H1 (cell line): ENCODE measurements at regions not wholly inside any gene's neighbourhood (a gene's known extent, or its start where the extent isn't known, plus 50 kb on each side); places are given as distances from the start of the nearest gene placed in this dataset.

Experiments
- CTCF ChIA-PET: fragments of 300-600 bp; sonication (Branson Sonifier 250); formaldehyde crosslinking; loops from one replicate; lab custom pipeline; 2021; ENCODE audit not compliant: partially characterized antibody; lab: Charles Lee
- POLR2A ChIA-PET: fragments of 300-600 bp; sonication (Branson Sonifier 250); formaldehyde crosslinking; loops from one replicate; lab custom pipeline; 2021; ENCODE audit warnings: inconsistent platforms; ENCODE audit not compliant: partially characterized antibody; lab: Charles Lee
- DNase-seq, 2 experiments: peaks; one replicate each; pipeline versions ENCODE4 v3.0.0 to v3.0.0-alpha.2; 2010 to 2022; ENCODE audit warnings: low spot score in 2 of 2, low read depth in 1 of 2, mixed read lengths in 1 of 2
- FAIRE-seq: peaks from 2 replicates; lab custom pipeline; 2011; peaks lifted over from hg19 to GRCh38; lab: Jason Lieb, UNC
- H2AFZ ChIP-seq: 2 replicates; pipeline ENCODE4 v1.8.1; 2012; ENCODE audit warnings: low read length, inconsistent platforms
- H2AK5ac ChIP-seq: 2 replicates; pipeline ENCODE4 v1.6.1; 2013; ENCODE audit warnings: low read depth, low read length
- H2BK120ac ChIP-seq: replicated peaks from 2 replicates; pipeline ENCODE3; 2013; ENCODE audit warnings: low read depth, low read length, inconsistent platforms
- H2BK12ac ChIP-seq: 2 replicates; pipeline ENCODE4 v1.6.1; 2013; ENCODE audit warnings: low read depth, low read length
- H2BK15ac ChIP-seq: 2 replicates; pipeline ENCODE4 v1.6.1; 2013; ENCODE audit warnings: low read length
- H2BK20ac ChIP-seq: 2 replicates; pipeline ENCODE4 v1.6.1; 2013; ENCODE audit warnings: low read length
- H2BK5ac ChIP-seq: 2 replicates; pipeline ENCODE4 v1.6.1; 2013; ENCODE audit warnings: low read depth, low read length
- H3K14ac ChIP-seq: 2 replicates; pipeline ENCODE4 v1.6.1; 2013; ENCODE audit warnings: inconsistent platforms; ENCODE audit not compliant: insufficient read length
- H3K18ac ChIP-seq: 2 replicates; pipeline ENCODE4 v1.6.1; 2013; ENCODE audit warnings: low read length; ENCODE audit errors: extremely low read depth
- H3K23ac ChIP-seq: 2 replicates; pipeline ENCODE4 v1.6.1; 2013; ENCODE audit warnings: inconsistent platforms; ENCODE audit not compliant: insufficient read length
- H3K23me2 ChIP-seq: 2 replicates; pipeline ENCODE4 v1.6.1; 2013; ENCODE audit warnings: low read depth, low read length
- H3K27ac ChIP-seq: 2 replicates; pipeline ENCODE4 v1.6.1; 2011; ENCODE audit warnings: low read depth, low read length, inconsistent platforms
- H3K27me3 ChIP-seq, 4 experiments: replicated peaks in 1 of 4; 1 replicate in 1 of 4; 2 replicates in 3 of 4; pipeline versions ENCODE4 v1.6.1 to v1.8.1; 2011 to 2013; ENCODE audit warnings: low read length in 3 of 4, mild to moderate bottlenecking in 3 of 4, inconsistent platforms in 2 of 4, mixed read lengths in 2 of 4, moderate library complexity in 1 of 4; ENCODE audit not compliant: control insufficient read depth in 3 of 4, insufficient read depth in 3 of 4; ENCODE audit errors: extremely low read depth in 1 of 4
- H3K36me3 ChIP-seq, 4 experiments: 2 replicates each; pipeline versions ENCODE4 v1.6.1 to v1.8.1; 2011 to 2013; ENCODE audit warnings: mild to moderate bottlenecking in 4 of 4, low read length in 3 of 4, moderate library complexity in 2 of 4, control low read depth in 1 of 4, inconsistent platforms in 1 of 4; ENCODE audit not compliant: insufficient read depth in 4 of 4, control insufficient read depth in 2 of 4
- H3K4ac ChIP-seq: replicated peaks from 2 replicates; pipeline ENCODE3; 2013; ENCODE audit warnings: low read length, low read depth, mixed read lengths, inconsistent platforms; ENCODE audit not compliant: insufficient read length
- H3K4me1 ChIP-seq, 4 experiments: replicated peaks in 1 of 4; 1 replicate in 1 of 4; 2 replicates in 3 of 4; pipeline versions ENCODE4 v1.6.1 to v1.8.1; 2011 to 2013; ENCODE audit warnings: low read length in 3 of 4, inconsistent platforms in 2 of 4, mixed read lengths in 1 of 4; ENCODE audit not compliant: insufficient read depth in 4 of 4, control insufficient read depth in 3 of 4
- H3K4me2 ChIP-seq, 2 experiments: 2 replicates each; pipeline versions ENCODE4 v1.6.1 to v1.8.1; 2011 to 2013; ENCODE audit warnings: low read depth in 2 of 2, low read length in 2 of 2, control low read depth in 1 of 2, inconsistent platforms in 1 of 2, mild to moderate bottlenecking in 1 of 2; ENCODE audit not compliant: insufficient read depth in 1 of 2
- H3K4me3 ChIP-seq, 4 experiments: fragments of 200-600, 300-600 bp in 1 of 4; sonication (generic), shearing (Covaris generic), sonication (Bioruptor Twin) in 1 of 4; 2 replicates each; pipeline versions ENCODE4 v1.5.1 to v1.8.1; 2011 to 2016; ENCODE audit warnings: low read length in 4 of 4, low read depth in 3 of 4, control low read depth in 2 of 4, inconsistent platforms in 2 of 4, mild to moderate bottlenecking in 2 of 4, mixed read lengths in 1 of 4, moderate library complexity in 1 of 4; ENCODE audit not compliant: insufficient read depth in 2 of 4; ENCODE audit errors: extremely low read depth in 1 of 4
- H3K56ac ChIP-seq: replicated peaks from 2 replicates; pipeline ENCODE3; 2013; ENCODE audit warnings: low read depth, mild to moderate bottlenecking, mixed read lengths, low read length, inconsistent platforms; ENCODE audit not compliant: insufficient read length
- H3K79me1 ChIP-seq: 2 replicates; pipeline ENCODE4 v1.6.1; 2013; ENCODE audit warnings: low read depth, low read length, control low read depth
- H3K79me2 ChIP-seq, 2 experiments: 2 replicates each; pipeline versions ENCODE4 v1.6.1 to v1.8.1; 2012 to 2013; ENCODE audit warnings: low read length in 2 of 2, mild to moderate bottlenecking in 2 of 2, inconsistent platforms in 1 of 2; ENCODE audit not compliant: insufficient read depth in 2 of 2, control insufficient read depth in 1 of 2
- H3K9ac ChIP-seq, 4 experiments: replicated peaks in 1 of 4; 1 replicate in 1 of 4; 2 replicates in 3 of 4; pipeline versions ENCODE4 v1.6.1 to v1.8.1; 2011 to 2013; ENCODE audit warnings: low read depth in 3 of 4, low read length in 3 of 4, control low read depth in 2 of 4, mild to moderate bottlenecking in 2 of 4, moderate library complexity in 2 of 4, inconsistent platforms in 1 of 4; ENCODE audit errors: extremely low read depth in 1 of 4
- H3K9me3 ChIP-seq, 2 experiments: 2 replicates each; pipeline versions ENCODE4 v1.6.1 to v1.8.1; 2012 to 2013; ENCODE audit warnings: mild to moderate bottlenecking in 2 of 2, moderate library complexity in 2 of 2, control low read depth in 1 of 2, inconsistent platforms in 1 of 2, low read depth in 1 of 2, low read length in 1 of 2, mixed read lengths in 1 of 2; ENCODE audit not compliant: insufficient read depth in 2 of 2
- H4K20me1 ChIP-seq, 2 experiments: replicated peaks in 1 of 2; 2 replicates each; pipeline versions ENCODE3 to v1.8.1; 2011 to 2013; ENCODE audit warnings: inconsistent platforms in 2 of 2, low read length in 2 of 2, mild to moderate bottlenecking in 1 of 2; ENCODE audit not compliant: insufficient read depth in 2 of 2, control insufficient read depth in 1 of 2
- H4K5ac ChIP-seq: 2 replicates; pipeline ENCODE4 v1.6.1; 2013; ENCODE audit warnings: low read length, low read depth, mixed read lengths, inconsistent platforms; ENCODE audit not compliant: insufficient read length
- H4K8ac ChIP-seq: 2 replicates; pipeline ENCODE4 v1.8.0; 2013; ENCODE audit warnings: mild to moderate bottlenecking, moderate library complexity, low read length, inconsistent platforms; ENCODE audit not compliant: insufficient read depth; ENCODE audit errors: extremely low read depth
- H4K91ac ChIP-seq: replicated peaks from 2 replicates; pipeline ENCODE3; 2013; ENCODE audit warnings: low read length, mixed read lengths, inconsistent platforms; ENCODE audit not compliant: insufficient read length
- RAD21 ChIP-seq, 2 experiments: IDR thresholded peaks in 1 of 2; conservative IDR thresholded peaks in 1 of 2; 2 replicates each; pipeline ENCODE4 v1.6.1; 2011; ENCODE audit warnings: low read depth in 2 of 2, low read length in 2 of 2, improper control_type of control experiment in 1 of 2, inconsistent platforms in 1 of 2, mild to moderate bottlenecking in 1 of 2, moderate library complexity in 1 of 2
- SP1 ChIP-seq: IDR thresholded peaks from 2 replicates; pipeline ENCODE4 v1.6.1; 2011; ENCODE audit warnings: low read depth, low read length
- WGBS, 2 experiments: shearing (Covaris generic) in 1 of 2; methylation state at CpG; one replicate each; pipeline versions ENCODE4 v1.1.6 to v1.1.7; 2013 to 2015; ENCODE audit warnings: low lambda C conversion rate in 2 of 2, mixed read lengths in 2 of 2, inconsistent platforms in 1 of 2, low coverage in 1 of 2, missing lambda C conversion rate in 1 of 2; ENCODE audit not compliant: insufficient replicate concordance in 2 of 2, insufficient coverage in 1 of 2, insufficient read length in 1 of 2; ENCODE audit errors: extremely low coverage in 1 of 2, missing lambda C conversion rate in 1 of 2; 5-methylcytosine and 5-hydroxymethylcytosine counted together
- TF ChIP-seq, protein P1 (sequence below): IDR thresholded peaks from 2 replicates; pipeline ENCODE4 v1.6.1; 2012; ENCODE audit warnings: inconsistent platforms
- TF ChIP-seq, protein P2 (sequence below), 3 experiments: IDR thresholded peaks; 1 replicate in 2 of 3; 2 replicates in 1 of 3; pipeline versions ENCODE4 v1.5.1 to v1.6.1; 2011; ENCODE audit warnings: low read length in 3 of 3, mild to moderate bottlenecking in 3 of 3, inconsistent platforms in 2 of 3, low read depth in 1 of 3, moderate library complexity in 1 of 3; ENCODE audit not compliant: insufficient read depth in 1 of 3; ENCODE audit errors: control extremely low read depth in 1 of 3

GRCh38 chr13:109610517-109610916, 175.9 kb downstream of the IRS2 start:
- Histone ChIP-seq H3K4ac (no peak overlapping the region), H3K79me2 (no peaks in the 10 kb centered on the region), H4K5ac (no peak overlapping the region), H4K8ac (no peak overlapping the region), H3K79me1 (no peaks in the 10 kb centered on the region), H3K14ac (no peak overlapping the region), H2BK20ac (no peak overlapping the region), H3K23me2 (no peaks in the 10 kb centered on the region), H3K56ac (no peak overlapping the region), H3K4me1 (no peaks in the 10 kb centered on the region), H2BK15ac (no peak overlapping the region), H3K4me3 (no peak overlapping the region), H3K36me3 (no peaks in the 10 kb centered on the region), H3K9ac (no peak overlapping the region), H2BK5ac (no peak overlapping the region), H3K27me3 (no peaks in the 10 kb centered on the region), H3K23ac (no peak overlapping the region), H2BK12ac (no peak overlapping the region), H4K20me1 (no peaks in the 10 kb centered on the region), H4K91ac (no peak overlapping the region), H3K27ac (no peak overlapping the region), H2AFZ (no peak overlapping the region), H3K9me3 (no peaks in the 10 kb centered on the region), H2BK120ac (no peak overlapping the region), H3K18ac (no peak overlapping the region), H3K4me2 (no peak overlapping the region), H2AK5ac (no peak overlapping the region)
- FAIRE-seq (no peak), DNase-seq (peak; percentile 9 to 59)
- no peak for TF ChIP-seq SP1
- TF ChIP-seq, protein P1, sequence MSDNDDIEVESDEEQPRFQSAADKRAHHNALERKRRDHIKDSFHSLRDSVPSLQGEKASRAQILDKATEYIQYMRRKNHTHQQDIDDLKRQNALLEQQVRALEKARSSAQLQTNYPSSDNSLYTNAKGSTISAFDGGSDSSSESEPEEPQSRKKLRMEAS = peak; percentile 36; the same call in 1 of the 2 replicates
- TF ChIP-seq, protein P2, sequence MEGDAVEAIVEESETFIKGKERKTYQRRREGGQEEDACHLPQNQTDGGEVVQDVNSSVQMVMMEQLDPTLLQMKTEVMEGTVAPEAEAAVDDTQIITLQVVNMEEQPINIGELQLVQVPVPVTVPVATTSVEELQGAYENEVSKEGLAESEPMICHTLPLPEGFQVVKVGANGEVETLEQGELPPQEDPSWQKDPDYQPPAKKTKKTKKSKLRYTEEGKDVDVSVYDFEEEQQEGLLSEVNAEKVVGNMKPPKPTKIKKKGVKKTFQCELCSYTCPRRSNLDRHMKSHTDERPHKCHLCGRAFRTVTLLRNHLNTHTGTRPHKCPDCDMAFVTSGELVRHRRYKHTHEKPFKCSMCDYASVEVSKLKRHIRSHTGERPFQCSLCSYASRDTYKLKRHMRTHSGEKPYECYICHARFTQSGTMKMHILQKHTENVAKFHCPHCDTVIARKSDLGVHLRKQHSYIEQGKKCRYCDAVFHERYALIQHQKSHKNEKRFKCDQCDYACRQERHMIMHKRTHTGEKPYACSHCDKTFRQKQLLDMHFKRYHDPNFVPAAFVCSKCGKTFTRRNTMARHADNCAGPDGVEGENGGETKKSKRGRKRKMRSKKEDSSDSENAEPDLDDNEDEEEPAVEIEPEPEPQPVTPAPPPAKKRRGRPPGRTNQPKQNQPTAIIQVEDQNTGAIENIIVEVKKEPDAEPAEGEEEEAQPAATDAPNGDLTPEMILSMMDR (IDR thresholded peaks at IDR 0.05; ENCODE audit: control extremely low read depth in 1 of 3, insufficient read depth in 1 of 3, low read depth in 1 of 3, low read length in 3 of 3) = peak; percentile 65 to 68 (median 67)
- TF ChIP-seq RAD21 (IDR thresholded peaks at IDR 0.05 in 1 of 2, conservative IDR thresholded peaks at IDR 0.05 in 1 of 2; ENCODE audit: low read depth in 2 of 2, low read length in 2 of 2) = peak; percentile 62 to 76
- WGBS, 2 experiments = 83% methylated on average over 4 of the region's 4 CpGs; no CpG with 5 or more reads in 1 of the 2 experiments
- ChIA-PET POLR2A (no interaction called here), CTCF (interaction anchor here (0.6 to 3.6 kb wide), 26 partner anchors 9 to 650 kb away, joined by 3 to 18 read pairs (median 4); no protein-coding TSS in a partner anchor)
